Upper lobe of left lung (tissue), 4 donors: ENCODE measurements at regions not wholly inside any gene's neighbourhood (a gene's known extent, or its start where the extent isn't known, plus 50 kb on each side); places are given as distances from the start of the nearest gene placed in this dataset.

Experiments
- POLR2AphosphoS5 ChIP-seq, 2 donors: sonication (generic); formaldehyde crosslinking; IDR thresholded peaks; one replicate each; pipeline ENCODE4 v1.5.1; 2017; ENCODE audit warnings: antibody characterized with exemption in 2 of 2
- TF ChIP-seq, protein P1 (sequence below), 6 experiments: fragments of 450-650 bp in 4 of 6; fragments of 200-600 bp in 2 of 6; sonication (generic) in 2 of 6; IDR thresholded peaks; one replicate each; pipeline ENCODE4 v1.5.1; 2016 to 2019; ENCODE audit warnings: antibody characterized with exemption in 6 of 6

DNA sequence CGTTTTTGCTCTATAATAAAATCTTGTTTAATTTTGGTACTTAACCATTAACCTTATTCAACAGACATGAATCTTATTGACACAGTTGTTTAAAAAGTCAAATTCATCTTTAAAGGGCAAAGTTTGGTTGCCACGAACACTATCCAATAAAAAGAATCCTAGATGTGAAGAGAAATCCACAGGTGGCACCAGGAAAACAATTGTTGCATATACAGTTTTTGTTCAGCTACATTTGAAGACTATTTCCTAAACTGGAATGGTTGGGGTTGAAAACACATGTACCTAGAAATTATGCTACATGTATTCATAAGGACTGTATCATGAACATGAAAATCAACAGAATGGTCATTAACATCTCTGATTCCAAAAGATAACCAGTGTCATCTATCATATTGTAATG is 71.1 kb upstream of the GULP1 start:
- TF ChIP-seq, protein P1, sequence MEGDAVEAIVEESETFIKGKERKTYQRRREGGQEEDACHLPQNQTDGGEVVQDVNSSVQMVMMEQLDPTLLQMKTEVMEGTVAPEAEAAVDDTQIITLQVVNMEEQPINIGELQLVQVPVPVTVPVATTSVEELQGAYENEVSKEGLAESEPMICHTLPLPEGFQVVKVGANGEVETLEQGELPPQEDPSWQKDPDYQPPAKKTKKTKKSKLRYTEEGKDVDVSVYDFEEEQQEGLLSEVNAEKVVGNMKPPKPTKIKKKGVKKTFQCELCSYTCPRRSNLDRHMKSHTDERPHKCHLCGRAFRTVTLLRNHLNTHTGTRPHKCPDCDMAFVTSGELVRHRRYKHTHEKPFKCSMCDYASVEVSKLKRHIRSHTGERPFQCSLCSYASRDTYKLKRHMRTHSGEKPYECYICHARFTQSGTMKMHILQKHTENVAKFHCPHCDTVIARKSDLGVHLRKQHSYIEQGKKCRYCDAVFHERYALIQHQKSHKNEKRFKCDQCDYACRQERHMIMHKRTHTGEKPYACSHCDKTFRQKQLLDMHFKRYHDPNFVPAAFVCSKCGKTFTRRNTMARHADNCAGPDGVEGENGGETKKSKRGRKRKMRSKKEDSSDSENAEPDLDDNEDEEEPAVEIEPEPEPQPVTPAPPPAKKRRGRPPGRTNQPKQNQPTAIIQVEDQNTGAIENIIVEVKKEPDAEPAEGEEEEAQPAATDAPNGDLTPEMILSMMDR (IDR thresholded peaks at IDR 0.05), result no peak
- no peak for TF ChIP-seq POLR2AphosphoS5 (IDR thresholded peaks at IDR 0.05)
